IMR-90 (cell line): ENCODE measurements at regions not wholly inside any gene's neighbourhood (a gene's known extent, or its start where the extent isn't known, plus 50 kb on each side); places are given as distances from the start of the nearest gene placed in this dataset.

ENCODE experiments used
- ATAC-seq: fragments of 200-7000 bp; cut with Tn5 transposase; 2 replicates; pipeline ENCODE4 v1.9.1; 2020; ENCODE audit warnings: low read depth, mild to moderate bottlenecking, moderate library complexity
- BruUV-seq: library from RNA; stranded (reverse); fragments of 400-500 nt; replicated peaks from 2 replicates; lab custom pipeline; 2021; lab: Mats Ljungman, UMichigan
- CTCF ChIA-PET: fragments of 300-600 bp; formaldehyde crosslinking; extraction: SDS; loops from one replicate; lab custom pipeline; 2021; ENCODE audit warnings: antibody characterized with exemption; lab: Yijun Ruan, JAX
- POLR2A ChIA-PET: fragments of 300-600 bp; sonication (Branson Sonifier 250); formaldehyde crosslinking; loops from one replicate; lab custom pipeline; 2022; ENCODE audit warnings: antibody characterized with exemption; ENCODE audit not compliant: unreplicated experiment; lab: Charles Lee
- DNase-seq: peaks from one replicate; pipeline ENCODE4 v3.0.0; 2013
- H2AFZ ChIP-seq: replicated peaks from 2 replicates; pipeline ENCODE3; 2013; ENCODE audit warnings: low read length, mild to moderate bottlenecking; ENCODE audit not compliant: poor library complexity
- H2AK5ac ChIP-seq: 2 replicates; pipeline ENCODE4 v1.6.1; 2013; ENCODE audit warnings: low read depth, low read length, inconsistent platforms
- H2AK9ac ChIP-seq: replicated peaks from 2 replicates; pipeline ENCODE3; 2013; ENCODE audit warnings: mild to moderate bottlenecking, low read depth, low read length, moderate library complexity; ENCODE audit not compliant: poor library complexity
- H2BK120ac ChIP-seq: 2 replicates; pipeline ENCODE4 v1.6.1; 2013; ENCODE audit warnings: low read depth, low read length, inconsistent platforms
- H2BK15ac ChIP-seq: 3 replicates; pipeline ENCODE4 v1.6.1; 2013; ENCODE audit warnings: low read depth, low read length, inconsistent platforms
- H2BK20ac ChIP-seq: 2 replicates; pipeline ENCODE4 v1.6.1; 2013; ENCODE audit warnings: low read depth, mild to moderate bottlenecking, inconsistent platforms, low read length, moderate library complexity
- H2BK5ac ChIP-seq: 2 replicates; pipeline ENCODE4 v1.6.1; 2013; ENCODE audit warnings: mild to moderate bottlenecking, low read depth, low read length, inconsistent platforms; ENCODE audit not compliant: poor library complexity, severe bottlenecking
- H3K14ac ChIP-seq: replicated peaks from 2 replicates; pipeline ENCODE4 v1.6.1; 2013; ENCODE audit warnings: low read depth, low read length, inconsistent platforms
- H3K18ac ChIP-seq: 2 replicates; pipeline ENCODE4 v1.6.1; 2013; ENCODE audit warnings: low read depth, low read length, control low read depth
- H3K23ac ChIP-seq: 2 replicates; pipeline ENCODE4 v1.6.1; 2013; ENCODE audit warnings: low read depth, low read length, inconsistent platforms
- H3K27ac ChIP-seq: 2 replicates; pipeline ENCODE4 v1.5.1; 2013; ENCODE audit warnings: mild to moderate bottlenecking, control low read depth, low read length; ENCODE audit not compliant: insufficient read depth
- H3K27me3 ChIP-seq: 2 replicates; pipeline ENCODE4 v1.6.1; 2013; ENCODE audit warnings: low read length; ENCODE audit not compliant: control insufficient read depth, insufficient read depth
- H3K36me3 ChIP-seq: 2 replicates; pipeline ENCODE4 v1.6.1; 2013; ENCODE audit warnings: low read length, mixed read lengths; ENCODE audit not compliant: control insufficient read depth, insufficient read depth
- H3K4ac ChIP-seq: 2 replicates; pipeline ENCODE4 v1.6.1; 2013; ENCODE audit warnings: low read depth, low read length, inconsistent platforms
- H3K4me1 ChIP-seq: 2 replicates; pipeline ENCODE4 v1.6.1; 2013; ENCODE audit warnings: low read length, mixed read lengths; ENCODE audit not compliant: control insufficient read depth, insufficient read depth
- H3K4me2 ChIP-seq: 2 replicates; pipeline ENCODE4 v1.6.1; 2013; ENCODE audit warnings: low read depth, mild to moderate bottlenecking, control low read depth, low read length, moderate library complexity
- H3K4me3 ChIP-seq: 2 replicates; pipeline ENCODE4 v1.5.1; 2013; ENCODE audit warnings: low read depth, mild to moderate bottlenecking, control low read depth, low read length, moderate library complexity; ENCODE audit not compliant: insufficient read depth
- H3K56ac ChIP-seq: 2 replicates; pipeline ENCODE4 v1.6.1; 2013; ENCODE audit warnings: low read length, inconsistent platforms; ENCODE audit not compliant: insufficient read depth; ENCODE audit errors: extremely low read depth
- H3K79me1 ChIP-seq, 2 experiments: 2 replicates each; pipeline ENCODE4 v1.6.1; 2013; ENCODE audit warnings: low read length in 2 of 2, inconsistent platforms in 1 of 2, low read depth in 1 of 2
- H3K9ac ChIP-seq: 2 replicates; pipeline ENCODE4 v1.6.1; 2013; ENCODE audit warnings: low read depth, low read length, control low read depth
- H3K9me1 ChIP-seq: 2 replicates; pipeline ENCODE4 v1.6.1; 2013; ENCODE audit warnings: low read length, inconsistent platforms; ENCODE audit not compliant: insufficient read depth
- H3K9me3 ChIP-seq: 2 replicates; pipeline ENCODE4 v1.6.1; 2013; ENCODE audit warnings: low read length; ENCODE audit not compliant: control insufficient read depth, insufficient read depth
- H4K20me1 ChIP-seq: 2 replicates; pipeline ENCODE4 v1.6.1; 2013; ENCODE audit warnings: low read length, inconsistent platforms; ENCODE audit not compliant: insufficient read depth
- H4K5ac ChIP-seq: 2 replicates; pipeline ENCODE4 v1.6.1; 2013; ENCODE audit warnings: mild to moderate bottlenecking, low read depth, low read length, control low read depth
- H4K8ac ChIP-seq, 2 experiments: 2 replicates each; pipeline ENCODE4 v1.6.1; 2013; ENCODE audit warnings: low read depth in 2 of 2, low read length in 2 of 2, control low read depth in 1 of 2, inconsistent platforms in 1 of 2
- H4K91ac ChIP-seq: 2 replicates; pipeline ENCODE4 v1.6.1; 2013; ENCODE audit warnings: low read depth, low read length, inconsistent platforms; ENCODE audit not compliant: insufficient read depth
- BHLHE40 ChIP-seq: fragments of 150-350 bp; IDR thresholded peaks from 2 replicates; pipeline ENCODE4 v1.6.1; 2016; ENCODE audit warnings: mild to moderate bottlenecking, low read depth, low read length
- CEBPB ChIP-seq: IDR thresholded peaks from 2 replicates; pipeline ENCODE4 v1.6.1; 2012; ENCODE audit warnings: low read depth, low read length, improper control_type of control experiment
- CHD1 ChIP-seq: IDR thresholded peaks from 2 replicates; pipeline ENCODE4 v1.6.1; 2012; ENCODE audit warnings: low read depth, low read length, improper control_type of control experiment
- FOS ChIP-seq: fragments of 150-350 bp; IDR thresholded peaks from 2 replicates; pipeline ENCODE4 v1.6.1; 2016; ENCODE audit warnings: low read depth, low read length
- MAFK ChIP-seq: IDR thresholded peaks from 2 replicates; pipeline ENCODE4 v1.6.1; 2012; ENCODE audit warnings: low read depth, low read length, improper control_type of control experiment
- MAZ ChIP-seq: IDR thresholded peaks from 2 replicates; pipeline ENCODE4 v1.6.1; 2012; ENCODE audit warnings: low read depth, mild to moderate bottlenecking, low read length, improper control_type of control experiment, moderate library complexity, borderline replicate concordance
- MXI1 ChIP-seq: IDR thresholded peaks from 2 replicates; pipeline ENCODE4 v1.6.1; 2012; ENCODE audit warnings: low read depth, mild to moderate bottlenecking, low read length, moderate library complexity, borderline replicate concordance
- NFE2L2 ChIP-seq: fragments of 150-350 bp; IDR thresholded peaks from 2 replicates; pipeline ENCODE4 v1.6.1; 2016; ENCODE audit warnings: low read depth, mild to moderate bottlenecking, low read length
- POLR2A ChIP-seq: IDR thresholded peaks from 2 replicates; pipeline ENCODE4 v1.6.1; 2012; ENCODE audit warnings: mild to moderate bottlenecking, low read depth, low read length
- RAD21 ChIP-seq: IDR thresholded peaks from 2 replicates; pipeline ENCODE4 v1.6.1; 2012; ENCODE audit warnings: low read length, improper control_type of control experiment
- RFX5 ChIP-seq: IDR thresholded peaks from 2 replicates; pipeline ENCODE4 v1.8.0; 2012; ENCODE audit warnings: low read depth, mild to moderate bottlenecking, low read length, moderate library complexity
- SMC3 ChIP-seq: fragments of 150-350 bp; IDR thresholded peaks from 2 replicates; pipeline ENCODE4 v1.6.1; 2016; ENCODE audit warnings: low read depth, mild to moderate bottlenecking, antibody characterized with exemption, low read length, moderate library complexity
- WGBS, 2 experiments: methylation state at CpG; one replicate each; pipeline versions ENCODE4 v1.1.5 to v1.1.7; 2013; ENCODE audit warnings: missing lambda C conversion rate in 2 of 2; ENCODE audit not compliant: insufficient read length in 1 of 2; ENCODE audit errors: extremely low coverage in 2 of 2; 5-methylcytosine and 5-hydroxymethylcytosine counted together
- dilution Hi-C: fragments of 300-500 bp; cut with HindIII; formaldehyde crosslinking; loops from one replicate; pipeline ENCODE4 v1.14.3; 2018; ENCODE audit warnings: low sequenced_read_pairs; ENCODE audit not compliant: unreplicated experiment
- in situ Hi-C: fragments of 300-500 bp; cut with MboI; formaldehyde crosslinking; loops from 3 replicates; pipeline ENCODE4 v1.14.3; 2019; ENCODE audit warnings: low sequenced_read_pairs, inconsistent platforms, mixed read lengths
- intact Hi-C: fragments of 100-400 bp; cut with micrococcal nuclease; formaldehyde crosslinking; loops from 2 replicates; pipeline ENCODE4 v1.10.0; 2022
- TF ChIP-seq, protein P1 (sequence below): fragments of 150-350 bp; IDR thresholded peaks from 2 replicates; pipeline ENCODE4 v1.6.1; 2016; ENCODE audit warnings: low read depth, mild to moderate bottlenecking, low read length, moderate library complexity, borderline replicate concordance
- TF ChIP-seq, protein P2 (sequence below): conservative IDR thresholded peaks from 2 replicates; pipeline ENCODE4 v1.5.1; 2012; ENCODE audit warnings: mild to moderate bottlenecking, low read depth, low read length, improper control_type of control experiment

- Histone ChIP-seq H3K36me3 (no peaks in the 10 kb centered on the region), H3K14ac (no peak overlapping the region), H3K79me1 (no peaks in the 10 kb centered on the region), H3K4me1 (no peaks in the 10 kb centered on the region), H4K5ac (no peak overlapping the region), H2AK9ac (no peak overlapping the region), H3K4me3 (no peak overlapping the region), H2AFZ (no peak overlapping the region), H2BK120ac (no peak overlapping the region), H3K27me3 (peaks cover 5% of the 10 kb centered on the region), H3K23ac (no peak overlapping the region), H3K9ac (no peak overlapping the region), H2BK5ac (no peak overlapping the region), H3K9me3 (no peaks in the 10 kb centered on the region), H2BK15ac (no peak overlapping the region), H2BK20ac (no peak overlapping the region), H3K4ac (no peak overlapping the region), H3K4me2 (no peak overlapping the region), H3K9me1 (no peaks in the 10 kb centered on the region), H2AK5ac (no peak overlapping the region), H3K27ac (no peak overlapping the region), H3K56ac (no peak overlapping the region), H4K8ac (no peak overlapping the region), H4K91ac (no peak overlapping the region), H4K20me1 (no peaks in the 10 kb centered on the region), H3K18ac (no peak overlapping the region)
- TF ChIP-seq CHD1 = no peak
- TF ChIP-seq FOS = no peak
- no peak for TF ChIP-seq SMC3
- no peak for TF ChIP-seq NFE2L2
- TF ChIP-seq MAFK = no peak
- TF ChIP-seq POLR2A = no peak
- TF ChIP-seq, protein P1, sequence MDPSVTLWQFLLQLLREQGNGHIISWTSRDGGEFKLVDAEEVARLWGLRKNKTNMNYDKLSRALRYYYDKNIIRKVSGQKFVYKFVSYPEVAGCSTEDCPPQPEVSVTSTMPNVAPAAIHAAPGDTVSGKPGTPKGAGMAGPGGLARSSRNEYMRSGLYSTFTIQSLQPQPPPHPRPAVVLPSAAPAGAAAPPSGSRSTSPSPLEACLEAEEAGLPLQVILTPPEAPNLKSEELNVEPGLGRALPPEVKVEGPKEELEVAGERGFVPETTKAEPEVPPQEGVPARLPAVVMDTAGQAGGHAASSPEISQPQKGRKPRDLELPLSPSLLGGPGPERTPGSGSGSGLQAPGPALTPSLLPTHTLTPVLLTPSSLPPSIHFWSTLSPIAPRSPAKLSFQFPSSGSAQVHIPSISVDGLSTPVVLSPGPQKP = no peak
- no peak for TF ChIP-seq CEBPB
- no peak for TF ChIP-seq RFX5
- TF ChIP-seq BHLHE40 = no peak
- TF ChIP-seq, protein P2, sequence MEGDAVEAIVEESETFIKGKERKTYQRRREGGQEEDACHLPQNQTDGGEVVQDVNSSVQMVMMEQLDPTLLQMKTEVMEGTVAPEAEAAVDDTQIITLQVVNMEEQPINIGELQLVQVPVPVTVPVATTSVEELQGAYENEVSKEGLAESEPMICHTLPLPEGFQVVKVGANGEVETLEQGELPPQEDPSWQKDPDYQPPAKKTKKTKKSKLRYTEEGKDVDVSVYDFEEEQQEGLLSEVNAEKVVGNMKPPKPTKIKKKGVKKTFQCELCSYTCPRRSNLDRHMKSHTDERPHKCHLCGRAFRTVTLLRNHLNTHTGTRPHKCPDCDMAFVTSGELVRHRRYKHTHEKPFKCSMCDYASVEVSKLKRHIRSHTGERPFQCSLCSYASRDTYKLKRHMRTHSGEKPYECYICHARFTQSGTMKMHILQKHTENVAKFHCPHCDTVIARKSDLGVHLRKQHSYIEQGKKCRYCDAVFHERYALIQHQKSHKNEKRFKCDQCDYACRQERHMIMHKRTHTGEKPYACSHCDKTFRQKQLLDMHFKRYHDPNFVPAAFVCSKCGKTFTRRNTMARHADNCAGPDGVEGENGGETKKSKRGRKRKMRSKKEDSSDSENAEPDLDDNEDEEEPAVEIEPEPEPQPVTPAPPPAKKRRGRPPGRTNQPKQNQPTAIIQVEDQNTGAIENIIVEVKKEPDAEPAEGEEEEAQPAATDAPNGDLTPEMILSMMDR = no peak
- no peak for TF ChIP-seq MXI1
- TF ChIP-seq RAD21 = no peak
- TF ChIP-seq MAZ = no peak
- in situ Hi-C loops = no loop called here
- no peak for ATAC-seq
- POLR2A ChIA-PET = no interaction called here
- dilution Hi-C loops = no loop called here
- no peak for DNase-seq
- intact Hi-C loops = no loop called here
- BruUV-seq = no TSS peak
- CTCF ChIA-PET = no interaction called here
- no CpG with 5 or more reads among the region's 3 CpGs for WGBS, 2 experiments
Observed at GRCh38 chr2:191740759-191741158, 62.8 kb downstream of the NABP1 start.
